Adrenal gland (tissue), 5 donors: ENCODE measurements at regions not wholly inside any gene's neighbourhood (a gene's known extent, or its start where the extent isn't known, plus 50 kb on each side); places are given as distances from the start of the nearest gene placed in this dataset.

Experiments used
- CTCF ChIP-seq, 6 experiments: fragments of 450-650 bp in 4 of 6; fragments of 200-600 bp in 2 of 6; sonication (generic) in 1 of 6; IDR thresholded peaks; 1 replicate in 5 of 6; 2 replicates in 1 of 6; pipeline versions ENCODE4 v1.5.1 to v1.8.0; 2016 to 2021; ENCODE audit warnings: antibody characterized with exemption in 6 of 6, mild to moderate bottlenecking in 2 of 6, moderate library complexity in 1 of 6
- POLR2A ChIP-seq, 2 donors: fragments of 450-650 bp; IDR thresholded peaks; one replicate each; pipeline ENCODE4 v1.6.1; 2017; ENCODE audit warnings: antibody characterized with exemption in 2 of 2, mild to moderate bottlenecking in 2 of 2, moderate library complexity in 1 of 2
- donor health status: DM: no; HTN: no; CAD: no.

- TF ChIP-seq CTCF (IDR thresholded peaks at IDR 0.05) (no peak), POLR2A (IDR thresholded peaks at IDR 0.05) (no peak)
Observed at GRCh38 chr10:9334270-9334669, 1279.8 kb downstream of the GATA3 start.
